SK-N-SH (cell line): ENCODE measurements at regions not wholly inside any gene's neighbourhood (a gene's known extent, or its start where the extent isn't known, plus 50 kb on each side); places are given as distances from the start of the nearest gene placed in this dataset.

Experiments used
- CTCF ChIA-PET: fragments of 300-600, 350-600 bp; formaldehyde crosslinking; extraction: SDS; loops from one replicate; lab custom pipeline; 2021; lab: Yijun Ruan, JAX
- POLR2A ChIA-PET: fragments of 350-600 bp; sonication (Branson Sonifier 250); formaldehyde crosslinking; extraction: SDS; loops from one replicate; lab custom pipeline; 2020; ENCODE audit warnings: antibody characterized with exemption, inconsistent platforms; lab: Yijun Ruan, JAX
- DNase-seq: peaks from one replicate; pipeline ENCODE4 v3.0.0; 2012
- H2AFZ ChIP-seq: fragments of 200-600 bp; sonication (generic); 2 replicates; pipeline ENCODE4 v1.8.1; 2016; ENCODE audit warnings: antibody characterized with exemption, mild to moderate bottlenecking, low read depth
- H3F3A ChIP-seq: fragments of 200-600 bp; sonication (generic); replicated peaks from 2 replicates; pipeline ENCODE3; 2016; ENCODE audit warnings: antibody characterized with exemption, mild to moderate bottlenecking; ENCODE audit not compliant: insufficient read depth
- H3K27ac ChIP-seq, 2 experiments: fragments of 200-500 bp in 1 of 2; fragments of 200-600 bp in 1 of 2; sonication (Bioruptor generic) in 1 of 2; sonication (generic), shearing (Covaris generic) in 1 of 2; 2 replicates each; pipeline versions ENCODE4 v1.5.1 to v1.6.1; 2014 to 2016; ENCODE audit warnings: low read depth in 2 of 2, inconsistent platforms in 1 of 2, low read length in 1 of 2, mild to moderate bottlenecking in 1 of 2, mixed read lengths in 1 of 2
- H3K27me3 ChIP-seq: fragments of 200-600 bp; sonication (generic), shearing (Covaris generic); 2 replicates; pipeline ENCODE4 v1.6.1; 2016; ENCODE audit warnings: mixed run types; ENCODE audit not compliant: insufficient read depth
- H3K36me3 ChIP-seq, 2 experiments: fragments of 200-500 bp in 1 of 2; fragments of 200-600 bp in 1 of 2; sonication (Bioruptor generic) in 1 of 2; sonication (generic) in 1 of 2; replicated peaks in 1 of 2; 2 replicates each; pipeline versions ENCODE3 to v1.5.1; 2014 to 2016; ENCODE audit warnings: low read length in 1 of 2, mild to moderate bottlenecking in 1 of 2; ENCODE audit not compliant: insufficient read depth in 2 of 2, control insufficient read depth in 1 of 2
- H3K4me1 ChIP-seq, 2 experiments: fragments of 200-500 bp in 1 of 2; fragments of 200-600 bp in 1 of 2; sonication (Bioruptor generic) in 1 of 2; sonication (generic), shearing (Covaris generic) in 1 of 2; 2 replicates each; pipeline versions ENCODE4 v1.5.1 to v1.6.1; 2014 to 2016; ENCODE audit warnings: low read depth in 1 of 2, low read length in 1 of 2, mixed run types in 1 of 2; ENCODE audit not compliant: insufficient read depth in 2 of 2, control insufficient read depth in 1 of 2
- H3K4me2 ChIP-seq: fragments of 200-600 bp; sonication (generic), shearing (Covaris generic); 2 replicates; pipeline ENCODE4 v1.6.1; 2017; ENCODE audit warnings: mixed run types
- H3K4me3 ChIP-seq, 2 experiments: fragments of 200-500 bp in 1 of 2; fragments of 200-600 bp in 1 of 2; sonication (Bioruptor generic) in 1 of 2; sonication (generic), shearing (Covaris generic) in 1 of 2; 2 replicates each; pipeline versions ENCODE4 v1.5.1 to v1.8.1; 2014 to 2016; ENCODE audit warnings: low read depth in 2 of 2, inconsistent platforms in 1 of 2, low read length in 1 of 2, mild to moderate bottlenecking in 1 of 2, mixed read lengths in 1 of 2, moderate library complexity in 1 of 2
- H3K79me2 ChIP-seq: fragments of 200-600 bp; sonication (generic); 2 replicates; pipeline ENCODE4 v1.8.1; 2017; ENCODE audit warnings: mild to moderate bottlenecking; ENCODE audit not compliant: insufficient read depth
- H3K9ac ChIP-seq: fragments of 200-600 bp; sonication (generic); 2 replicates; pipeline ENCODE4 v1.6.1; 2017; ENCODE audit warnings: mixed run types
- H3K9me2 ChIP-seq: fragments of 200-600 bp; sonication (generic); 2 replicates; pipeline ENCODE4 v1.6.1; 2017; ENCODE audit warnings: mixed run types
- H3K9me3 ChIP-seq: fragments of 200-600 bp; sonication (generic); 2 replicates; pipeline ENCODE4 v1.6.1; 2017; ENCODE audit warnings: mixed run types, mild to moderate bottlenecking, moderate library complexity
- H4K20me1 ChIP-seq: fragments of 200-600 bp; sonication (generic); 2 replicates; pipeline ENCODE4 v1.6.1; 2017; ENCODE audit warnings: mild to moderate bottlenecking, mixed run types; ENCODE audit not compliant: insufficient read depth
- EP300 ChIP-seq, 2 experiments: IDR thresholded peaks; 2 replicates each; pipeline versions ENCODE4 v1.4.0 to v1.6.1; 2012; ENCODE audit warnings: borderline replicate concordance in 1 of 2, low read depth in 1 of 2, low read length in 1 of 2
- FOSL2 ChIP-seq: IDR thresholded peaks from 2 replicates; pipeline ENCODE4 v1.4.0; 2012; ENCODE audit warnings: low read depth, mild to moderate bottlenecking, moderate library complexity, borderline replicate concordance
- MEF2A ChIP-seq: IDR thresholded peaks from 2 replicates; pipeline ENCODE4 v1.4.0; 2012; ENCODE audit warnings: low read depth, borderline replicate concordance
- NFIC ChIP-seq: IDR thresholded peaks from 2 replicates; pipeline ENCODE4 v1.4.0; 2012; ENCODE audit warnings: borderline replicate concordance
- POLR2AphosphoS5 ChIP-seq: IDR thresholded peaks from 2 replicates; pipeline ENCODE4 v1.6.1; 2012; ENCODE audit warnings: low read depth, low read length
- RCOR1 ChIP-seq: fragments of 150-350 bp; IDR thresholded peaks from 2 replicates; pipeline ENCODE4 v1.6.1; 2017; ENCODE audit warnings: antibody characterized with exemption, low read length
- SIN3A ChIP-seq: IDR thresholded peaks from 2 replicates; pipeline ENCODE4 v1.6.1; 2012; ENCODE audit warnings: low read depth, mild to moderate bottlenecking, low read length, moderate library complexity, borderline replicate concordance
- YY1 ChIP-seq: IDR thresholded peaks from 2 replicates; pipeline ENCODE4 v1.4.0; 2012; ENCODE audit warnings: low read depth, mild to moderate bottlenecking
- WGBS: methylation state at CpG from one replicate; pipeline ENCODE4 v1.1.6; 2017; ENCODE audit warnings: low lambda C conversion rate; 5-methylcytosine and 5-hydroxymethylcytosine counted together
- TF ChIP-seq, protein P1 (sequence below): IDR thresholded peaks from 2 replicates; pipeline ENCODE4 v1.6.1; 2012; ENCODE audit warnings: mild to moderate bottlenecking, low read depth, low read length, moderate library complexity
- TF ChIP-seq, protein P2 (sequence below): IDR thresholded peaks from 2 replicates; pipeline ENCODE4; 2012
- TF ChIP-seq, protein P3 (sequence below): fragments of 150-350 bp; IDR thresholded peaks from 2 replicates; pipeline ENCODE4 v1.6.1; 2016; ENCODE audit warnings: mild to moderate bottlenecking, low read depth, low read length

DNA sequence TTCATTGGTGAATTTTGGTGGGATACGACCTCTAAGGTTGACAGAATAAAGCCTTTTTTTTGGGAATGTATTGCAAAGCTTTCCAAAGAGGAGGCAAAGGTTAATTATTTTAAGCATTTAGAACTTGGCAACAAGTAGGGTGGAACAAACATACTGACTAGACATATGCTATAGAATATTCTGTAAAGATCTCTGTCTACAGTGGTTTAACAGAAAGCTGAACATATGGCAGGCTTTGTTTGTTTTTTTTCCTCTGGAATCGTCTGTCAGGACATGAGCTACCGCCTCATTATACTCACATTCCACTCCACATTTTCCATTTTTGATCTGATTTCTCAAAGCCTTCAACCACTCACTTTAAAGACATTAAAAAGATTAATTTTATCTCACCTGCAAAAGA, 153.4 kb upstream of the PELI2 start (continued):
- TF ChIP-seq, protein P1, sequence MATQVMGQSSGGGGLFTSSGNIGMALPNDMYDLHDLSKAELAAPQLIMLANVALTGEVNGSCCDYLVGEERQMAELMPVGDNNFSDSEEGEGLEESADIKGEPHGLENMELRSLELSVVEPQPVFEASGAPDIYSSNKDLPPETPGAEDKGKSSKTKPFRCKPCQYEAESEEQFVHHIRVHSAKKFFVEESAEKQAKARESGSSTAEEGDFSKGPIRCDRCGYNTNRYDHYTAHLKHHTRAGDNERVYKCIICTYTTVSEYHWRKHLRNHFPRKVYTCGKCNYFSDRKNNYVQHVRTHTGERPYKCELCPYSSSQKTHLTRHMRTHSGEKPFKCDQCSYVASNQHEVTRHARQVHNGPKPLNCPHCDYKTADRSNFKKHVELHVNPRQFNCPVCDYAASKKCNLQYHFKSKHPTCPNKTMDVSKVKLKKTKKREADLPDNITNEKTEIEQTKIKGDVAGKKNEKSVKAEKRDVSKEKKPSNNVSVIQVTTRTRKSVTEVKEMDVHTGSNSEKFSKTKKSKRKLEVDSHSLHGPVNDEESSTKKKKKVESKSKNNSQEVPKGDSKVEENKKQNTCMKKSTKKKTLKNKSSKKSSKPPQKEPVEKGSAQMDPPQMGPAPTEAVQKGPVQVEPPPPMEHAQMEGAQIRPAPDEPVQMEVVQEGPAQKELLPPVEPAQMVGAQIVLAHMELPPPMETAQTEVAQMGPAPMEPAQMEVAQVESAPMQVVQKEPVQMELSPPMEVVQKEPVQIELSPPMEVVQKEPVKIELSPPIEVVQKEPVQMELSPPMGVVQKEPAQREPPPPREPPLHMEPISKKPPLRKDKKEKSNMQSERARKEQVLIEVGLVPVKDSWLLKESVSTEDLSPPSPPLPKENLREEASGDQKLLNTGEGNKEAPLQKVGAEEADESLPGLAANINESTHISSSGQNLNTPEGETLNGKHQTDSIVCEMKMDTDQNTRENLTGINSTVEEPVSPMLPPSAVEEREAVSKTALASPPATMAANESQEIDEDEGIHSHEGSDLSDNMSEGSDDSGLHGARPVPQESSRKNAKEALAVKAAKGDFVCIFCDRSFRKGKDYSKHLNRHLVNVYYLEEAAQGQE: no peak
- TF ChIP-seq RCOR1 (no peak), MEF2A (no peak)

DNA sequence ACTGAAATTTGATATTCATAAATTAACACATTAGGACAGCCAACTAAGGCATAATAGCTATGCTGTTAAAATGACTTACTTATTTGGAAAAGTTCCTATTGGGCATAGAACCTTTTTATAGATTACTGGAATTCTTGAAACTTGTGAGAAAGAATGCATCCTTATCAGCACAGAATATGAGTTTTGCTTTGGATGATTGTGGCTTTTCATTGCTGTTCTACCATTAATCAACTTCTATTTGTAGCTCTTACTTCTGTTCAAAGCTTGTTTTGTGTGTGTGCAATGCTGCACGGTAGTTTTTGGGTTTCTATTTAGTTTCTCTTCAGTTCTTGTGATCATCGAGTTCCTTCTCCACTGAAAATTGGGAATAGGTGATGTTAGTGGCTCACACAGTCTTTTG, 152.4 kb upstream of the PELI2 start:
- Histone ChIP-seq H3K9me2 (no peaks in the 10 kb centered on the region), H3K36me3 (no peaks in the 10 kb centered on the region), H3K27ac (no peak overlapping the region), H3K27me3 (peaks cover 16% of the 10 kb centered on the region; the same call in 1 of the 2 replicates), H3K4me2 (no peak overlapping the region), H2AFZ (no peak overlapping the region), H3K4me1 (peaks cover 0 to 2% of the 10 kb centered on the region in 2 experiments; a peak in 1 of 4 replicates), H3F3A (no peaks in the 10 kb centered on the region), H3K9me3 (no peaks in the 10 kb centered on the region), H3K79me2 (no peaks in the 10 kb centered on the region), H3K9ac (no peak overlapping the region), H4K20me1 (no peaks in the 10 kb centered on the region), H3K4me3 (no peak overlapping the region)
- ChIA-PET CTCF (no interaction called here), POLR2A (no interaction called here)
- no peak for DNase-seq
- 9% methylated on average over 2 of the region's 2 CpGs for WGBS
- TF ChIP-seq NFIC (no peak), SIN3A (no peak), EP300 (IDR thresholded peaks at IDR 0.05; ENCODE audit: borderline replicate concordance in 1 of 2, low read depth in 1 of 2, low read length in 1 of 2) (no peak), MEF2A (no peak), YY1 (no peak), FOSL2 (no peak), POLR2AphosphoS5 (no peak)
- TF ChIP-seq, protein P2, sequence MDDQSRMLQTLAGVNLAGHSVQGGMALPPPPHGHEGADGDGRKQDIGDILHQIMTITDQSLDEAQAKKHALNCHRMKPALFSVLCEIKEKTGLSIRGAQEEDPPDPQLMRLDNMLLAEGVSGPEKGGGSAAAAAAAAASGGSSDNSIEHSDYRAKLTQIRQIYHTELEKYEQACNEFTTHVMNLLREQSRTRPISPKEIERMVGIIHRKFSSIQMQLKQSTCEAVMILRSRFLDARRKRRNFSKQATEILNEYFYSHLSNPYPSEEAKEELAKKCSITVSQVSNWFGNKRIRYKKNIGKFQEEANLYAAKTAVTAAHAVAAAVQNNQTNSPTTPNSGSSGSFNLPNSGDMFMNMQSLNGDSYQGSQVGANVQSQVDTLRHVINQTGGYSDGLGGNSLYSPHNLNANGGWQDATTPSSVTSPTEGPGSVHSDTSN: no peak
- TF ChIP-seq, protein P3, sequence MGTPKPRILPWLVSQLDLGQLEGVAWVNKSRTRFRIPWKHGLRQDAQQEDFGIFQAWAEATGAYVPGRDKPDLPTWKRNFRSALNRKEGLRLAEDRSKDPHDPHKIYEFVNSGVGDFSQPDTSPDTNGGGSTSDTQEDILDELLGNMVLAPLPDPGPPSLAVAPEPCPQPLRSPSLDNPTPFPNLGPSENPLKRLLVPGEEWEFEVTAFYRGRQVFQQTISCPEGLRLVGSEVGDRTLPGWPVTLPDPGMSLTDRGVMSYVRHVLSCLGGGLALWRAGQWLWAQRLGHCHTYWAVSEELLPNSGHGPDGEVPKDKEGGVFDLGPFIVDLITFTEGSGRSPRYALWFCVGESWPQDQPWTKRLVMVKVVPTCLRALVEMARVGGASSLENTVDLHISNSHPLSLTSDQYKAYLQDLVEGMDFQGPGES: no peak
